IPS-15b (cell line): ENCODE measurements at regions not wholly inside any gene's neighbourhood (a gene's known extent, or its start where the extent isn't known, plus 50 kb on each side); places are given as distances from the start of the nearest gene placed in this dataset.

Experiments
- H3K27me3 ChIP-seq: one replicate; pipeline ENCODE4 v1.6.1; 2013; ENCODE audit warnings: low read length; ENCODE audit not compliant: control insufficient read depth, insufficient read depth
- H3K36me3 ChIP-seq: one replicate; pipeline ENCODE4 v1.6.1; 2013; ENCODE audit warnings: low read length; ENCODE audit not compliant: control insufficient read depth, insufficient read depth
- H3K4me1 ChIP-seq: one replicate; pipeline ENCODE4 v1.6.1; 2013; ENCODE audit warnings: mild to moderate bottlenecking, low read length; ENCODE audit not compliant: control insufficient read depth, insufficient read depth
- H3K4me3 ChIP-seq: one replicate; pipeline ENCODE4 v1.5.1; 2013; ENCODE audit warnings: low read depth, low read length
- H3K9ac ChIP-seq: one replicate; pipeline ENCODE4 v1.6.1; 2013; ENCODE audit warnings: low read depth, mild to moderate bottlenecking, low read length
- H3K9me3 ChIP-seq: one replicate; pipeline ENCODE4 v1.6.1; 2013; ENCODE audit warnings: mild to moderate bottlenecking, low read length; ENCODE audit not compliant: control insufficient read depth, insufficient read depth

DNA sequence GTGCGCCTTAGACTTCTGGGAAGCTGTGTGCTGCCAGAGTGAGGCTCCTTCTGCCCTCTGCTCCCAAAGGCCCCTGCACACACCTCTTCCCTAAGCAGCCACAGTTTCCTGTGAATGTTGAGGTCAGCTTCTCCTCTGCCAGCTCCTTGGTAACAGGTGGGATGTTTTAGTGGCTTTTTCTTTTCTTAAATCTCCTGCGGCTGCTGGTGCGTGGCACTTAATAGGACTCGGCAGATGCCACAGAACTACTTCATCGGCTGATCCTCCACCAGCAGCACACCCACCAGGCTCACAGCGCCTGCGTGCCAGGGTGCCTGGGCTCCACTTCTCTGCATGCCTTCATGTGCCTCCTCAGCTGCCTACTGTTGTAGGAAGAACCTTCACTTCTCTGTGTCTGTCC is 87.8 kb downstream of the RCN1 start:
- no peaks in the 10 kb centered on the region for H3K27me3 ChIP-seq
- no peaks in the 10 kb centered on the region for H3K36me3 ChIP-seq
- H3K9ac ChIP-seq = no peak overlapping the region
- H3K9me3 ChIP-seq = no peaks in the 10 kb centered on the region
- H3K4me1 ChIP-seq = no peaks in the 10 kb centered on the region
- H3K4me3 ChIP-seq = no peak overlapping the region

DNA sequence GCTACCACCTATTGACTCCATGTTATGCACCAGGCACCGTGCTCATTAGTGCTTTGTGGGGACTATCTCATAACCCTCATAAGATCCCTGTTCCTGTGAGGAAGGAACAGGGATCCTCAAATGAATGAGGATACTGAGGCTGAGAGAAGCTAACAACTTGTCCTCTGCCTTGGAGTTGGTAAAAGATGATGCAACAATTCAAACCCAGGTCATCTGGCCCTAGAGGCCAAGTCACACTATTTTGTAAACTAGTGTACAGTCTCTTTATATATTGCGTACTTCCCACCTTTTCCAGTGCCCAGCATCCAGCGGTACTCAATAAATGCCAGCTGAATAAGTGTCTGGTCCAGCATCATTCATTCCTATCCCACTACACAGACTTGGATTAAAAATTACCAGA is 92.6 kb downstream of the RCN1 start:
- H3K4me3 ChIP-seq = no peak overlapping the region
- no peak overlapping the region for H3K9ac ChIP-seq
- H3K9me3 ChIP-seq = no peaks in the 10 kb centered on the region
- H3K27me3 ChIP-seq = peaks cover 2% of the 10 kb centered on the region
- no peaks in the 10 kb centered on the region for H3K36me3 ChIP-seq
- H3K4me1 ChIP-seq = no peaks in the 10 kb centered on the region

DNA sequence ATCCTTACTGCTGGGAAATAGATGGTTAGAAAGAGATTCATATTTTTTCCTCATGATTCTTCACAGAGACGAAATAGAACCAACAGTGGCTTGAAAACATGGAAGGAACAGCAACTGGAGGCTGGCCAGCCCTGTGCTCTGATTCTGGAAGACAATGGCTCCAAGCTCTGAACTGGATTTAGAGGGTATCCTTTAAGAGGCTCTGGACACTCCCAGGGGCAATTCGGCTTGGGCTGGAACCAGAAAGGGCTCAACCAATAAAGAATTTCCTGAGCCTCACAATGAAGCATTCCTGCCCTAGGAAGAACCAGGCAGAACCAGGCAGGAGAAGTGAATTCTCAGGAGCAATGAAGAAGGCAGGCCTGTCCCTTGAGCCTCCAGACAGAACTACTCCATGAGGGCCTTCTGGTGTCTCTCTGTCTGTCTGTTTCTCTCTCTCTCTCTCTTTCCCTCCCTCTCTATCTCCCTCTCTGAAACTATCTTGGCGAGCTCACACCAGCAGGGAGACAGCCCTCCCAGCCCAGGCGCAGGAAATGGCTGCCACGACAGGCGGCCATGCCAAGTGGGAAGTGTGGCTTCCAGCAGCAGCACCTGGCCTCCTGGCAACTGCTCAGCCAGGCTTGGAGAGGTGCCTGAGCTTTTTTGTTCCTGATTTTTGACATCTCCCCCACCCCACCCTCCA is 93.3 kb downstream of the RCN1 start:
- Histone ChIP-seq H3K36me3 (no peaks in the 10 kb centered on the region), H3K9me3 (no peaks in the 10 kb centered on the region), H3K27me3 (peaks cover 2% of the 10 kb centered on the region), H3K9ac (no peak overlapping the region), H3K4me3 (no peak overlapping the region), H3K4me1 (no peaks in the 10 kb centered on the region)

DNA sequence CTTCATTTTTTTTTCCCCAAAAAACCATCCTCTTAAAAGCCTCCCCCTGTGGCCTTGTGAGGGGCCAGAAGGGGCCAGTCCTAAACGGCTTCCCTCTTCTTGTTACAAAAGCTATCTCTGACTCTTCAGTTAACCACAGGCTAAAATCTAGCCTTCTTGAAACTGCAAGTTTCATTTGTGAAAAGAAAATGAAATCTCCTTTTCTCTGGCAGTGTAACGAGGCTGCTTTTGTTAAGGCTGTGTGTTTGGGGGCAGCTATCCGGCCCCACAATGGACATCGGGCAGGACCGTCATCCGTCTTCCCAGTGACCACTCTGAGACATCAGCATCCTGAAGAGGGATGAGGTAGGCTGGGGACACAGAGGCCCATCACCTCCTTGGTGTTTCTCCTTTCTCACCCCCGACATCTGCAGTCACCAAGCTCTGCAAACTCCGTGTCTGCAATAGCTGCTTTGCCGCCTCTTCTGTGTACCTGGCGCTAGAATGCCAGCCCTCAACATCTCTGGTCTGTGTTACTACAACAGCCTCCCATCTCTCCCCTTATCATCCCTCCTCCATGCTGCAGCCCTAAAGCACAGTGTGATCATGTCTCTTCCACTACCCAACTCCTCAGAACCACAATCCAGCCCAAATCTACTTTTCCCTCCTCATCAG is 94.0 kb downstream of the RCN1 start:
- no peaks in the 10 kb centered on the region for H3K36me3 ChIP-seq
- peaks cover 2% of the 10 kb centered on the region for H3K27me3 ChIP-seq
- H3K4me3 ChIP-seq = no peak overlapping the region
- H3K9me3 ChIP-seq = no peaks in the 10 kb centered on the region
- H3K9ac ChIP-seq = no peak overlapping the region
- H3K4me1 ChIP-seq = no peaks in the 10 kb centered on the region

DNA sequence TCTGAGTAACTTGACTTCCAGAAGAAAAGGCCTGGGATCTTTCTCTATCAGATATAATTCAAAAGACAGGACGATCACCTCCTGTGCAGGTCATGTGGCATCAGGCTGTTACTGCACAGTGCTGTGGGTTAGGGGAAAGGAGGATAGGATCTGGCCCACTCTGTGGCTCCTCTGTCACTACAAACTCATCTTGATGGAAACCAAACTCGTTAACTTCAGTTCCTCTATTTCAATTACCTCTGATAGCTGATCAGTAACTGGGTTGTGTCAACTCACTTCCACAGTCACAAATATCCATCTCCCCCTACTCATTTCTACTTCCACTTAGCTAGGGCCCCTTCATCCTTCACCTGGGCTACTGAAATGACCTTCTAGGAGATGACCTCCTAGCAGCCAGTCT is 95.2 kb downstream of the RCN1 start:
- H3K36me3 ChIP-seq = no peaks in the 10 kb centered on the region
- H3K27me3 ChIP-seq = peaks cover 2% of the 10 kb centered on the region
- H3K4me3 ChIP-seq = no peak overlapping the region
- H3K9ac ChIP-seq = no peak overlapping the region
- H3K4me1 ChIP-seq = no peaks in the 10 kb centered on the region
- no peaks in the 10 kb centered on the region for H3K9me3 ChIP-seq

DNA sequence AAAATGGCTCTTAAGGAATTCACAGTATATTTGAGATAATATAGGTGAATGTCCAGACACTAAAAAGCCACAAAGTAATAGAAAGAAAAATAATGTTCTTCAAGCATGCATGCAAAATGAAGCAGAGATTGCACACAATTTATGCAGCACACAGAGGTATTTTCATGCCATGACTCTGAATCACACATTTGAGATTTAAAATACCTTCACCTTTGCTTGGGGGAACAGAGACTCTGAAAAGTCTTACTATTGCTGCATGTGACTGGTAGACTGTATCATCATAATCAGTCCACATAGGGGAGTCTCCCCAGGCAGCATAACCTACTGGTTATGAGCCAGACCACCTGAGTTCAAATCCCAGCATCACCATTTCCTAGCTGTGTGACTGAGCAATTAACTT is 96.2 kb downstream of the RCN1 start:
- Histone ChIP-seq H3K36me3 (no peaks in the 10 kb centered on the region), H3K4me1 (no peaks in the 10 kb centered on the region), H3K27me3 (peaks cover 2% of the 10 kb centered on the region), H3K9me3 (no peaks in the 10 kb centered on the region), H3K4me3 (no peak overlapping the region), H3K9ac (no peak overlapping the region)

DNA sequence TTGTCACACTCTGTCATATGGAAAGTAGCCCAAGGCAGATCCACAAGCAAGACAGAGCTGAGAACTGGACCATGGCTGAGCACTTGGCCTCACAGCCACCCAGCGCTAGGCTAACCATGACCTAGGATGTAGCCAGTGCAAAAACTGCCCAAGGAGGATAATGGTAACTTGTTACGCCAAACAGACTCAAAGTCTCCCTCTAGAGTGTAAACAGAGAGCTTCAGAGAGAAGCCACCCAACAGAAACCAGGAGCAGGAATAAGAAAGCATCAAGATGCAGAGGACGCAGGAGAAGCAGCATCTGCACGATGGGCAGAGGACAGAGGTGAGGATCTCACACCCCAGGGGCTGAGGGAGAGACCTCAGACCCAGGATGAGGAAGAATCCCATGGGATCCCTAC is 97.9 kb downstream of the RCN1 start:
- Histone ChIP-seq H3K27me3 (peaks cover 2% of the 10 kb centered on the region), H3K4me1 (no peaks in the 10 kb centered on the region), H3K36me3 (no peaks in the 10 kb centered on the region), H3K4me3 (no peak overlapping the region), H3K9ac (no peak overlapping the region), H3K9me3 (no peaks in the 10 kb centered on the region)

DNA sequence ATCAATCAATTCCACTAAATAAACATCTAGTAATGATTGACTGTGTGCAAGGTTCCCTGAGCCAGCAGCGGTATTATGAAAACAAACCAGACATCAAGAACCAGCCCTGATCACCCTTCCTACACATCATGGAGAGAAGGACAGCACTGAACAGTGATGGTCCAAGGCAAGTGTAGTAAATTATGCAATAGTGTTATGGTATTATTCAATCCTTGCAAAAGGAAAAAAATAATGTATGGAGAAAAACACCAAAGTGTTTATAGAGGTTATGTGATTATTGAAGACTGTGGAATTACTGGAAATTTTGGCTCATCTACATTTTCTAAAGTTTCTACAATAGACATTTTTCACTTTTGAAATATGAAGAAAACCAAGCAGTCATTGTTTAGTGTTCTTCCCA is 105.3 kb downstream of the RCN1 start:
- Histone ChIP-seq H3K9me3 (no peaks in the 10 kb centered on the region), H3K9ac (no peak overlapping the region), H3K36me3 (no peaks in the 10 kb centered on the region), H3K4me3 (no peak overlapping the region), H3K4me1 (peaks cover 2% of the 10 kb centered on the region), H3K27me3 (no peaks in the 10 kb centered on the region)

DNA sequence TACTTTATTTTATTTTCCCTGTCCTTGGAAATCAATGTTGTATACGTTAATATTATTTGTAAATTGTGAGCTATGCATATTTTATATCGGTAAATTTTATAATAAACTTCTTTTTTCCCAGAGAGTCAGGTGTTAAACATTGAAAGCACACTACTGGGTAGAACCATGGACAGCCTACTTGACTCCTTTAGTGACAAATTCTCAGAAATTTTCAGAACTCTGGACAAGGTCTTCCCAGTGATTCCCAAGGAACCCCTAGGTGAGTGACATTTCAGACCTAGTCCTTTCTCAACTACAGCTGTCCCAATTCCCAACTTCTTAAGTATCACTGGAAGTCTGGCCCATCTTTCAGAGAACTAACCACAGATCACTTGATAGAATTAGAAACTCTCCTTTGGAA is 107.2 kb downstream of the RCN1 start:
- H3K9me3 ChIP-seq = no peaks in the 10 kb centered on the region
- no peak overlapping the region for H3K9ac ChIP-seq
- H3K4me3 ChIP-seq = no peak overlapping the region
- H3K4me1 ChIP-seq = peaks cover 2% of the 10 kb centered on the region
- H3K36me3 ChIP-seq = no peaks in the 10 kb centered on the region
- no peaks in the 10 kb centered on the region for H3K27me3 ChIP-seq

DNA sequence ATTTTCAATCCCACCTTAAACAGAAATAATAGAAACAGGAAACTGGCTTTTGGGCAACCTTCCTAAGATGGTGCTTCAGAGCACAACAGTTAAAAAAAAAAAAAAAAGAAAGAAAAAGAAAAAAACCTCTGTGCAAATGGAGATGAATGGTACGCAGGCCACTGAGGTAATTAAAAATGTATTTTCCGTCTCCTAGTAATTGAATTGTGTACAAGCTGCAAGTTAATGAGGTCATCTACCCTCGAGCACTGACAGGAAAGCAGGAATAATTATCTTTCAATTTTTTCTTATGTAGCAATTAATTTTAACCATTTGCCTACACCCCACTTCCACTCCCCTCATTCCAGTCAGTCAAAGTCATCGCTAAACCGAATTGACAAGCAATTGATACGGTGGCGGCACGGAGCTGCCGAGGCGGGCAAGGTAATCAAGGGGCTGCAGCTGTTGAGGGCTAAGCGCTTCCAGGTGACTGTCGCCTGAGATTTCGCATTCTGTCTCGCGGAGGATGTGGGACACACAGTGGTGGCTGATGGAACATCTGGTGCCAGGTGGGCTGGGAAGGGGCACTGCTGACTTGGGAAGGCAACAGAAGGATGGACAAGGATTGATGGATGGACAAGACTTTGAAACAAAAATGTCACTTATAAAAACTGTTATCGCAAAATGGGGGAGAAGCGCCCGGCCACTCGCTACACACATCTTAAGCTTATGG is 109.4 kb downstream of the RCN1 start:
- no peaks in the 10 kb centered on the region for H3K9me3 ChIP-seq
- no peak overlapping the region for H3K9ac ChIP-seq
- peaks cover 2% of the 10 kb centered on the region for H3K4me1 ChIP-seq
- no peak overlapping the region for H3K4me3 ChIP-seq
- no peaks in the 10 kb centered on the region for H3K27me3 ChIP-seq
- no peaks in the 10 kb centered on the region for H3K36me3 ChIP-seq

DNA sequence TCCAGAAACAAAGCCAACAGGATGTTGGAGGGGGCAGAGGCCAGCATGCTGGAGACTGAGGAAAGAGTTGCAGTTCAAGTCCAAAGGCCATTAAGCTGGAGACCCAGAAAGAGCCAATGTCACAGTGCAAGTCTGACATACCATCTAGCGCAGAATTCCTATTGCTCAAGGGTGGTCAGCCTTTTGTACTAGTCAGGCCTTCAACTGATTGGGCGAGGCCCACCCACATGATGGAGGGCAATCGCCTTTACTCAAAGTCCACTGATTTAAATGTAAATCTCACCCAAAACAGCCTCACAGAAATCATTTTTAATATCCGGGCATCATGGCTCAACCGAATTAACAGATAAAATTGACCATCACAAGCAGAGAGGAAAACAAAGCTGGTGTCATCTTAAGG is 113.9 kb downstream of the RCN1 start:
- H3K36me3 ChIP-seq = no peaks in the 10 kb centered on the region
- no peaks in the 10 kb centered on the region for H3K9me3 ChIP-seq
- H3K4me1 ChIP-seq = no peaks in the 10 kb centered on the region
- H3K9ac ChIP-seq = no peak overlapping the region
- H3K27me3 ChIP-seq = no peaks in the 10 kb centered on the region
- H3K4me3 ChIP-seq = no peak overlapping the region

DNA sequence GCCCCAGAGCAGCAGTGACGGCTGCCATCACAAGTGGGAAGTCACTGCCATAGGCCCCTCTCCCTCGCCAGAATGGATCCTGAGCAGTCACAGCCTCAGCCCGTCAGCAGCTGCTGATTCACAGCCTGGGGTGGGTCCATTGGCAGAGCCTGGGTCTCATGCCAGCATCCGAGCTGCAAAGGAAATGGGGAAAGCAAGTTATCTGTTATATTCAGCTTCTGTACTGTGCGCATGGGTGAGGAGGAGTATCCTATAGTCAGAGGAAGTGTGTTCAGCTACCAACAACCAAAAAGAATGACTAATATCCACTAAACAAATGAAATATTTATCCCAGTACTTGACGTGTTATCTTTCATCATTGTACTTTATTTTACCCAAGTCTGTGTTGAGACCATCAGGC is 119.7 kb downstream of the RCN1 start:
- Histone ChIP-seq H3K9me3 (no peaks in the 10 kb centered on the region), H3K4me1 (no peaks in the 10 kb centered on the region), H3K36me3 (no peaks in the 10 kb centered on the region)

More for the DNA sequence above, 119.7 kb downstream of the RCN1 start:
- no peaks in the 10 kb centered on the region for H3K27me3 ChIP-seq
- no peak overlapping the region for H3K4me3 ChIP-seq
- H3K9ac ChIP-seq = no peak overlapping the region
